Gastrocnemius medialis (tissue), 4 donors: ENCODE measurements at regions not wholly inside any gene's neighbourhood (a gene's known extent, or its start where the extent isn't known, plus 50 kb on each side); places are given as distances from the start of the nearest gene placed in this dataset.
A peak's percentile ranks its signal among the peaks of the same experiment; 100 is the strongest.

Experiments
- ATAC-seq, 2 donors: fragments of 150-250 bp; one replicate each; pipeline ENCODE4 v1.9.1; 2016
- DNase-seq, 2 donors: peaks; one replicate each; pipeline ENCODE4 v3.0.0-alpha.2; 2019
- H3K27ac ChIP-seq, 4 donors: fragments of 200-600 bp; sonication (generic); 1 replicate in 1 of 4; 2 replicates in 3 of 4; pipeline ENCODE4 v1.5.1; 2016 to 2018; ENCODE audit warnings: mild to moderate bottlenecking in 2 of 4, moderate library complexity in 1 of 4
- H3K27me3 ChIP-seq, 3 donors: fragments of 200-600 bp; sonication (generic) in 2 of 3; 1 replicate in 1 of 3; 2 replicates in 2 of 3; pipeline versions ENCODE4 v1.5.1 to v1.6.0; 2016 to 2019; ENCODE audit warnings: mild to moderate bottlenecking in 1 of 3, moderate library complexity in 1 of 3
- H3K36me3 ChIP-seq, 2 donors: fragments of 200-600 bp; sonication (generic) in 1 of 2; one replicate each; pipeline ENCODE4 v1.5.1; 2017 to 2018
- H3K4me1 ChIP-seq, 2 donors: fragments of 200-600 bp; sonication (generic) in 1 of 2; one replicate each; pipeline ENCODE4 v1.5.1; 2016 to 2017; ENCODE audit warnings: mild to moderate bottlenecking in 2 of 2
- H3K4me3 ChIP-seq, 4 donors: fragments of 200-600 bp; sonication (generic) in 3 of 4; 1 replicate in 1 of 4; 2 replicates in 3 of 4; pipeline ENCODE4 v1.5.1; 2016 to 2019; ENCODE audit warnings: mild to moderate bottlenecking in 2 of 4
- H3K9me3 ChIP-seq, 3 donors: fragments of 200-600 bp; sonication (generic) in 2 of 3; 1 replicate in 1 of 3; 2 replicates in 2 of 3; pipeline ENCODE4 v1.5.1; 2016 to 2019
- CTCF ChIP-seq, 5 experiments: fragments of 450-650 bp in 3 of 5; fragments of 200-600 bp in 2 of 5; sonication (generic) in 2 of 5; IDR thresholded peaks in 4 of 5; conservative IDR thresholded peaks in 1 of 5; 1 replicate in 4 of 5; 2 replicates in 1 of 5; pipeline ENCODE4 v1.5.1; 2016 to 2019; ENCODE audit warnings: antibody characterized with exemption in 5 of 5, mild to moderate bottlenecking in 3 of 5, moderate library complexity in 3 of 5
- POLR2A ChIP-seq, 2 donors: fragments of 450-650 bp; IDR thresholded peaks; one replicate each; pipeline ENCODE4 v1.6.1; 2017; ENCODE audit warnings: antibody characterized with exemption in 2 of 2, mild to moderate bottlenecking in 2 of 2, moderate library complexity in 2 of 2
- in situ Hi-C, 4 donors: fragments of 200-750 bp; cut with MboI; loops; one replicate each; pipeline versions ENCODE4 v1.15.0 to v1.8.0; 2017; ENCODE audit warnings: low sequenced_read_pairs in 4 of 4
- intact Hi-C: fragments of 100-400 bp; cut with DNase I; formaldehyde crosslinking; loops from one replicate; pipeline ENCODE4 v1.15.1; 2023; ENCODE audit warnings: low total_unique reads

- intact Hi-C loops (loop anchor here (2.0 to 10.0 kb wide), 8 partner anchors 25 to 1717 kb away; a partner anchor contains a TSS), in situ Hi-C loops (loop anchor here in 1 of 4 donors (25.0 kb wide), 1 partner anchor 1803 kb away; a partner anchor contains a TSS)
- DNase-seq (no peak), ATAC-seq (no peak)
- H3K27me3 ChIP-seq = no peaks in the 10 kb centered on the region
- TF ChIP-seq POLR2A (IDR thresholded peaks at IDR 0.05) (no peak), CTCF (IDR thresholded peaks at IDR 0.05 in 4 of 5, conservative IDR thresholded peaks at IDR 0.05 in 1 of 5) (no peak)
- H3K9me3 ChIP-seq = no peaks in the 10 kb centered on the region
- peaks cover 21 to 33% of the 10 kb centered on the region in 2 donors for H3K4me1 ChIP-seq
- no peaks in the 10 kb centered on the region for H3K36me3 ChIP-seq
- peak overlapping the region; percentile 75 to 91 (median 76) for H3K4me3 ChIP-seq
- H3K27ac ChIP-seq = peak overlapping the region in 3 of 4 donors; percentile 92 to 94 (median 94)
Measured at GRCh38 chr6:27839626-27840475, 72.3 kb downstream of the OR2B2 start.

DNA sequence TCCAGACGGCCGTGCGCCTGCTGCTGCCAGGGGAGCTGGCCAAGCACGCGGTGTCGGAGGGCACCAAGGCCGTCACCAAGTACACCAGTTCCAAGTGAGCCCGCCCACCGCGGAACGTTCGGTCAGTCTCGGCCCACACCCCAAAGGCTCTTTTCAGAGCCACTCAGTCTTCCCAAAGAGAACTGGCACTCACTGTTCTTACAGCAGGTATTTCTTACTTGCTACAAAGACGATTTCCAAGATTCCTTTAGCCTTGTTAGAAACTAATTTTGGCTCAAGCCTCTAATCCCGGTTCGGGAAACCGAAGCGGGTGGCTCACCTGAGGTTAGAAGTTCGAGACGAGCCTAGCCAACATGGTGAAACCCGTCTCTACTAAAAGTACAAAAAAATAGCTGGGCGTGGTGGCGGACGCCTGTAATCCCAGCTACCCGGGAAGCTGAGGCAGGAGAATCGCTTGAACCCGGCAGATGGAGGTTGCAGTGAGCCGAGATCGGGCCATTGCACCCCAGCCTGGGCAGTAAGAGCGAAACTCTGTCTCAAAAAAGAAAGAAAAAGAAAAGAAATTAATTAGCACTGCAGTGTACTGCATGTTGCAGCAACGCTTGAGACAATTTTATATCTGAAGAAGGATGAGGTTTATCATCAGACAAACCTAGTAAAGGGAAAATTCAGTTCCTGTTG is 73.1 kb downstream of the OR2B2 start:
- intact Hi-C loops = loop anchor here (2.0 to 10.0 kb wide), 8 partner anchors 26 to 1716 kb away; a partner anchor contains a TSS
- Histone ChIP-seq H3K27me3 (no peaks in the 10 kb centered on the region), H3K9me3 (no peaks in the 10 kb centered on the region), H3K4me1 (peaks cover 21 to 33% of the 10 kb centered on the region in 2 donors), H3K36me3 (no peaks in the 10 kb centered on the region), H3K4me3 (peak overlapping the region; percentile 75 to 91 (median 76)), H3K27ac (peak overlapping the region; percentile 89 to 94 (median 93))
- in situ Hi-C loops = loop anchor here in 1 of 4 donors (25.0 kb wide), 1 partner anchor 1802 kb away; a partner anchor contains a TSS
- ATAC-seq (peak; percentile 1 to 27), DNase-seq (peak in 1 of 2 donors; percentile 32)
- TF ChIP-seq POLR2A (IDR thresholded peaks at IDR 0.05) (no peak), CTCF (IDR thresholded peaks at IDR 0.05 in 4 of 5, conservative IDR thresholded peaks at IDR 0.05 in 1 of 5) (no peak)

DNA sequence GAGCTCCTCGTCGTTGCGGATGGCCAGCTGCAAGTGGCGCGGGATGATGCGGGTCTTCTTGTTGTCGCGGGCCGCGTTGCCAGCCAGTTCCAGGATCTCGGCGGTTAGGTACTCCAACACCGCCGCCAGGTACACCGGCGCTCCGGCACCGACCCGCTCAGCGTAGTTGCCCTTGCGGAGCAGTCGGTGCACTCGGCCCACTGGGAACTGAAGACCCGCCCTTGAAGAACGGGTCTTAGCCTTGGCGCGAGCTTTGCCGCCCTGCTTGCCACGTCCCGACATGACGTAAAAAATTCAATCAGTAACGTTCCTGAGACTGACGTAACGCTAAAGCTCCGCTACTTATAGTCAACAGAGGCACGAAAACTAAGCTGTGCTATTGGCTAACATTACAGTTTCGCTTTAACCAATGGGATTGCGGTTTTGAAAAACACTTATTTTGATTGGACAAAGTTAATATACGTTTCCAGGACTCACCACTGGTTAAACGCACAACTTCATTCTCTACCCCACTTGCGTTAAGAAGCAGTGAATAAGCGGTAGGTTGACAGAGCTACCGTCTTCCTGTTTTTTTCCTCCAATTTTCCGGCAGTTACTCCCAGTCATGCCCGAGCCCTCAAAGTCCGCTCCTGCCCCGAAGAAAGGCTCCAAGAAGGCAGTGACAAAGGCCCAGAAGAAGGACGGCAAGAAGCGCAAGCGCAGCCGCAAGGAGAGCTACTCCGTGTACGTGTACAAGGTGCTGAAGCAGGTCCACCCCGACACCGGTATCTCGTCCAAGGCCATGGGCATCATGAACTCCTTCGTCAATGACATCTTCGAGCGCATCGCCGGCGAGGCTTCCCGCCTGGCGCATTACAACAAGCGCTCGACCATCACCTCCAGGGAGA is 73.9 kb downstream of the OR2B2 start:
- Histone ChIP-seq H3K4me1 (peaks cover 21 to 33% of the 10 kb centered on the region in 2 donors), H3K36me3 (no peaks in the 10 kb centered on the region), H3K27ac (peak overlapping the region; percentile 89 to 94 (median 93)), H3K4me3 (peak overlapping the region; percentile 75 to 91 (median 76)), H3K27me3 (no peaks in the 10 kb centered on the region), H3K9me3 (no peaks in the 10 kb centered on the region)
- TF ChIP-seq CTCF (IDR thresholded peaks at IDR 0.05 in 4 of 5, conservative IDR thresholded peaks at IDR 0.05 in 1 of 5) (peak in 2 of 5 experiments; percentile 7 to 14), POLR2A (IDR thresholded peaks at IDR 0.05) (peak; percentile 81 to 94)
- in situ Hi-C loops = loop anchor here in 1 of 4 donors (25.0 kb wide), 1 partner anchor 1801 kb away; a partner anchor contains a TSS
- intact Hi-C loops = loop anchor here (2.0 to 10.0 kb wide), 8 partner anchors 26 to 1716 kb away; a partner anchor contains a TSS
- ATAC-seq = peak; percentile 99
- peak; percentile 52 to 60 for DNase-seq

GRCh38 chr6:27837625-27838057 is 74.6 kb downstream of the OR2B2 start:
- in situ Hi-C loops (loop anchor here in 1 of 4 donors (25.0 kb wide), 1 partner anchor 1800 kb away; a partner anchor contains a TSS), intact Hi-C loops (loop anchor here (2.0 to 10.0 kb wide), 8 partner anchors 27 to 1715 kb away; a partner anchor contains a TSS)
- Histone ChIP-seq H3K27me3 (no peaks in the 10 kb centered on the region), H3K9me3 (no peaks in the 10 kb centered on the region), H3K27ac (peak overlapping the region; percentile 89 to 94 (median 93)), H3K4me1 (peaks cover 21 to 33% of the 10 kb centered on the region in 2 donors), H3K4me3 (peak overlapping the region; percentile 75 to 91 (median 76)), H3K36me3 (no peaks in the 10 kb centered on the region)
- DNase-seq = no peak
- ATAC-seq = peak; percentile 35 to 37
- TF ChIP-seq POLR2A (IDR thresholded peaks at IDR 0.05) (no peak), CTCF (IDR thresholded peaks at IDR 0.05 in 4 of 5, conservative IDR thresholded peaks at IDR 0.05 in 1 of 5) (no peak)
